Esophagus squamous epithelium (tissue), 4 donors: ENCODE measurements at regions not wholly inside any gene's neighbourhood (a gene's known extent, or its start where the extent isn't known, plus 50 kb on each side); places are given as distances from the start of the nearest gene placed in this dataset.

Source experiments
- POLR2A ChIP-seq, 4 donors: fragments of 450-650 bp; IDR thresholded peaks; one replicate each; pipeline ENCODE4 v1.6.1; 2017; ENCODE audit warnings: antibody characterized with exemption in 4 of 4, mild to moderate bottlenecking in 4 of 4, moderate library complexity in 3 of 4
- TF ChIP-seq, protein P1 (sequence below), 6 experiments: fragments of 450-650 bp in 4 of 6; fragments of 200-600 bp in 2 of 6; sonication (generic) in 2 of 6; IDR thresholded peaks; one replicate each; pipeline ENCODE4 v1.5.1; 2016 to 2019; ENCODE audit warnings: antibody characterized with exemption in 6 of 6, mild to moderate bottlenecking in 4 of 6, moderate library complexity in 4 of 6

GRCh38 chr21:35408401-35408800 lies 359.3 kb upstream of the RUNX1 start:
- TF ChIP-seq, protein P1, sequence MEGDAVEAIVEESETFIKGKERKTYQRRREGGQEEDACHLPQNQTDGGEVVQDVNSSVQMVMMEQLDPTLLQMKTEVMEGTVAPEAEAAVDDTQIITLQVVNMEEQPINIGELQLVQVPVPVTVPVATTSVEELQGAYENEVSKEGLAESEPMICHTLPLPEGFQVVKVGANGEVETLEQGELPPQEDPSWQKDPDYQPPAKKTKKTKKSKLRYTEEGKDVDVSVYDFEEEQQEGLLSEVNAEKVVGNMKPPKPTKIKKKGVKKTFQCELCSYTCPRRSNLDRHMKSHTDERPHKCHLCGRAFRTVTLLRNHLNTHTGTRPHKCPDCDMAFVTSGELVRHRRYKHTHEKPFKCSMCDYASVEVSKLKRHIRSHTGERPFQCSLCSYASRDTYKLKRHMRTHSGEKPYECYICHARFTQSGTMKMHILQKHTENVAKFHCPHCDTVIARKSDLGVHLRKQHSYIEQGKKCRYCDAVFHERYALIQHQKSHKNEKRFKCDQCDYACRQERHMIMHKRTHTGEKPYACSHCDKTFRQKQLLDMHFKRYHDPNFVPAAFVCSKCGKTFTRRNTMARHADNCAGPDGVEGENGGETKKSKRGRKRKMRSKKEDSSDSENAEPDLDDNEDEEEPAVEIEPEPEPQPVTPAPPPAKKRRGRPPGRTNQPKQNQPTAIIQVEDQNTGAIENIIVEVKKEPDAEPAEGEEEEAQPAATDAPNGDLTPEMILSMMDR (IDR thresholded peaks at IDR 0.05): no peak
- TF ChIP-seq POLR2A (IDR thresholded peaks at IDR 0.05): no peak
